ENCODE measurements at regions not wholly inside any gene's neighbourhood (a gene's known extent, or its start where the extent isn't known, plus 50 kb on each side); places are given as distances from the start of the nearest gene placed in this dataset.

GRCh38 chr12:91972896-91973295 lies 172.8 kb downstream of the BTG1 start:
- TF ChIP-seq EP300 (IDR thresholded peaks at IDR 0.05) (no peak), POLR2AphosphoS5 (IDR thresholded peaks at IDR 0.05) (no peak), POLR2A (IDR thresholded peaks at IDR 0.05) (no peak)
- TF ChIP-seq, protein P1, sequence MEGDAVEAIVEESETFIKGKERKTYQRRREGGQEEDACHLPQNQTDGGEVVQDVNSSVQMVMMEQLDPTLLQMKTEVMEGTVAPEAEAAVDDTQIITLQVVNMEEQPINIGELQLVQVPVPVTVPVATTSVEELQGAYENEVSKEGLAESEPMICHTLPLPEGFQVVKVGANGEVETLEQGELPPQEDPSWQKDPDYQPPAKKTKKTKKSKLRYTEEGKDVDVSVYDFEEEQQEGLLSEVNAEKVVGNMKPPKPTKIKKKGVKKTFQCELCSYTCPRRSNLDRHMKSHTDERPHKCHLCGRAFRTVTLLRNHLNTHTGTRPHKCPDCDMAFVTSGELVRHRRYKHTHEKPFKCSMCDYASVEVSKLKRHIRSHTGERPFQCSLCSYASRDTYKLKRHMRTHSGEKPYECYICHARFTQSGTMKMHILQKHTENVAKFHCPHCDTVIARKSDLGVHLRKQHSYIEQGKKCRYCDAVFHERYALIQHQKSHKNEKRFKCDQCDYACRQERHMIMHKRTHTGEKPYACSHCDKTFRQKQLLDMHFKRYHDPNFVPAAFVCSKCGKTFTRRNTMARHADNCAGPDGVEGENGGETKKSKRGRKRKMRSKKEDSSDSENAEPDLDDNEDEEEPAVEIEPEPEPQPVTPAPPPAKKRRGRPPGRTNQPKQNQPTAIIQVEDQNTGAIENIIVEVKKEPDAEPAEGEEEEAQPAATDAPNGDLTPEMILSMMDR (IDR thresholded peaks at IDR 0.05): no peak
- WGBS, 2 donors: 93 to 97% methylated on average over 1 of the region's 1 CpG
- no peak overlapping the region for H3K4me3 ChIP-seq

DNA sequence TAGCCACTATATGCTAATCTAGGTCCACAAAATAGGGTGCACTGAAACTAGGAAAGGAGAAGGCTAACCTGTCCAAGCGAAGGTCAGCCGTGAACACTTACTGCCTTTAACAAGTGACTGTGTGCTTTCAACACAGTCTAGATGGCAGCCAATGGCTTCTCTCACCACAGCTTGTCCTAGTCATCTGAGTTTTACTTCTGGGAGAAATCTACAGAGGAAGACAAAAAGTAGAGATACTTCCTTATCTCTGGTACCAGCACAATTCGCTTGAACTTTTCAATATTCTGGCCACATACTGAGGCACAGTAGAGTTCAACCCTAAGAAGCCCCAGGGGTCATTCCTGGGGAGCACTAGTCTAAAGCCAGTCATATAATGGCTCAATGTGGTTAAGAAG lies 176.9 kb downstream of the BTG1 start:
- Histone ChIP-seq H3K27me3 (no peaks in the 10 kb centered on the region), H3K4me1 (no peaks in the 10 kb centered on the region), H3K36me3 (no peaks in the 10 kb centered on the region), H3K4me3 (no peak overlapping the region), H3K9me3 (no peaks in the 10 kb centered on the region), H3K27ac (no peak overlapping the region)
- no peak for ATAC-seq (ENCODE audit: low FRiP score in 2 of 2)
- 94 to 98% methylated on average over 3 of the region's 3 CpGs for WGBS, 2 donors
- DNase-seq: no peak
- no peak for TF ChIP-seq POLR2AphosphoS5 (IDR thresholded peaks at IDR 0.05)
- TF ChIP-seq POLR2A (IDR thresholded peaks at IDR 0.05): no peak
- TF ChIP-seq, protein P1 (IDR thresholded peaks at IDR 0.05): no peak

More at GRCh38 chr12:91972896-91973295, 172.8 kb downstream of the BTG1 start:
- no peaks in the 10 kb centered on the region for H3K36me3 ChIP-seq
- DNase-seq (no peak), ATAC-seq (ENCODE audit: low FRiP score in 2 of 2) (no peak)
- H3K9me3 ChIP-seq: no peaks in the 10 kb centered on the region
- no peaks in the 10 kb centered on the region for H3K4me1 ChIP-seq
- H3K27me3 ChIP-seq: no peaks in the 10 kb centered on the region
- H3K27ac ChIP-seq: no peak overlapping the region

- Histone ChIP-seq H3K4me3 (no peak overlapping the region), H3K27me3 (no peaks in the 10 kb centered on the region)
These were observed 177.4 kb downstream of the BTG1 start for GRCh38 chr12:91968076-91968776.

DNA sequence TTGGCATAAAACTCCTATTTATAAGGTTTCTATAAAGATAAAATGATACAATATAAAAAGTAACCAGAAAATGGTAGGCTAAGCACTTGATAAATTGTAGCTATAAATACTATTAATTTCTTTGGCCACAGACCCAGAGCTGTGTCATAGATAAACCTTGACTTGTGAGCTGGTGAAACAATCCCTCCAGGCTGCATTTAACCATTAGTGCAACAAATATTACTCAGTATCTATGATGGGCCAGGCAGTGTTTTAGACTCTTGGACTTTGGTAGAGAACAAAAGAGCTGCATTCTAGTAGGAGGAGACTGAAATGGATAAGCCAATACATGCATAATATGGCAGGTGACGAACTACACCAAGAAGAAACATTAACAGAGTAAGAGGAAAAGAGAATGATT lies 178.1 kb downstream of the BTG1 start:
- Histone ChIP-seq H3K9me3 (no peaks in the 10 kb centered on the region), H3K4me1 (no peaks in the 10 kb centered on the region), H3K27me3 (no peaks in the 10 kb centered on the region), H3K36me3 (no peaks in the 10 kb centered on the region), H3K4me3 (no peak overlapping the region), H3K27ac (no peak overlapping the region)
- DNase-seq: no peak
- TF ChIP-seq EP300 (IDR thresholded peaks at IDR 0.05) (no peak), POLR2AphosphoS5 (IDR thresholded peaks at IDR 0.05) (no peak), POLR2A (IDR thresholded peaks at IDR 0.05) (no peak)
- TF ChIP-seq, protein P1 (IDR thresholded peaks at IDR 0.05): no peak
- no peak for ATAC-seq (ENCODE audit: low FRiP score in 2 of 2)
- 88% methylated on average over 1 of the region's 1 CpG for WGBS, 2 donors

More at GRCh38 chr12:91968076-91968776, 177.4 kb downstream of the BTG1 start:
- ATAC-seq (ENCODE audit: low FRiP score in 2 of 2) (no peak), DNase-seq (no peak)
- H3K4me1 ChIP-seq: no peaks in the 10 kb centered on the region
- no peaks in the 10 kb centered on the region for H3K9me3 ChIP-seq
- H3K36me3 ChIP-seq: no peaks in the 10 kb centered on the region
- TF ChIP-seq, protein P1 (IDR thresholded peaks at IDR 0.05): no peak
- TF ChIP-seq POLR2A (IDR thresholded peaks at IDR 0.05): no peak
- TF ChIP-seq POLR2AphosphoS5 (IDR thresholded peaks at IDR 0.05): no peak
- no peak for TF ChIP-seq EP300 (IDR thresholded peaks at IDR 0.05)
- no peak overlapping the region for H3K27ac ChIP-seq

DNA sequence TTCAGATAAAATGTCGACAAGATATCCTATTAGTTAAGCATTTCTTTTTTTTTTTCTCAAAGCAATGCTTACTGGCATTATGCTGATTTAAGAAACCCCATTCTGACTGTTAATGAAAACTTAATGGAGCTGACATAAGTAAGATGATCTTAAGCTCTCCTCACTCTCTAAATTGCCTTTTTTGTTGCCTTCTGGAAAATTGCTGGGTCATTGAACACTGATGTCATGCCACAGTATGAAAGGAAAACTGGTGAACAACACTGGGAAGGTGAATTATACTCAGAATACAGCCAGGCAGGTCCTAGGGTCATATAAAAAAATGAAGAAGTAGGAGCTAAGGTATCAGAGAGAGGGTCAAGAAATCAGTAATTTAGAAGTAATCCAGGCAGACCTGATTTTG lies 179.9 kb downstream of the BTG1 start:
- H3K4me3 ChIP-seq: no peak overlapping the region
- H3K36me3 ChIP-seq: no peaks in the 10 kb centered on the region
- 76 to 78% methylated on average over 1 of the region's 1 CpG for WGBS, 2 donors
- H3K9me3 ChIP-seq: no peaks in the 10 kb centered on the region
- TF ChIP-seq, protein P1 (IDR thresholded peaks at IDR 0.05): no peak
- TF ChIP-seq EP300 (IDR thresholded peaks at IDR 0.05) (no peak), POLR2AphosphoS5 (IDR thresholded peaks at IDR 0.05) (no peak), POLR2A (IDR thresholded peaks at IDR 0.05) (no peak)
- ATAC-seq (ENCODE audit: low FRiP score in 2 of 2) (no peak), DNase-seq (no peak)
- H3K27ac ChIP-seq: no peak overlapping the region
- H3K4me1 ChIP-seq: no peaks in the 10 kb centered on the region
- H3K27me3 ChIP-seq: no peaks in the 10 kb centered on the region
